Mammary epithelial cell (primary cell): ENCODE measurements at regions not wholly inside any gene's neighbourhood (a gene's known extent, or its start where the extent isn't known, plus 50 kb on each side); places are given as distances from the start of the nearest gene placed in this dataset.

Experiments used
- EZH2 ChIP-seq: IDR thresholded peaks from 2 replicates; pipeline ENCODE4 v1.6.1; 2012; ENCODE audit warnings: low read length, inconsistent platforms, borderline replicate concordance
- TF ChIP-seq, protein P1 (sequence below), 2 donors: IDR thresholded peaks in 1 of 2; conservative IDR thresholded peaks in 1 of 2; 2 replicates each; pipeline ENCODE4 v1.5.1; 2011 to 2012; ENCODE audit warnings: inconsistent platforms in 2 of 2, low read length in 2 of 2, mild to moderate bottlenecking in 2 of 2, control low read depth in 1 of 2, low read depth in 1 of 2; ENCODE audit not compliant: insufficient read depth in 1 of 2; ENCODE audit errors: extremely low read depth in 1 of 2

- TF ChIP-seq, protein P1, sequence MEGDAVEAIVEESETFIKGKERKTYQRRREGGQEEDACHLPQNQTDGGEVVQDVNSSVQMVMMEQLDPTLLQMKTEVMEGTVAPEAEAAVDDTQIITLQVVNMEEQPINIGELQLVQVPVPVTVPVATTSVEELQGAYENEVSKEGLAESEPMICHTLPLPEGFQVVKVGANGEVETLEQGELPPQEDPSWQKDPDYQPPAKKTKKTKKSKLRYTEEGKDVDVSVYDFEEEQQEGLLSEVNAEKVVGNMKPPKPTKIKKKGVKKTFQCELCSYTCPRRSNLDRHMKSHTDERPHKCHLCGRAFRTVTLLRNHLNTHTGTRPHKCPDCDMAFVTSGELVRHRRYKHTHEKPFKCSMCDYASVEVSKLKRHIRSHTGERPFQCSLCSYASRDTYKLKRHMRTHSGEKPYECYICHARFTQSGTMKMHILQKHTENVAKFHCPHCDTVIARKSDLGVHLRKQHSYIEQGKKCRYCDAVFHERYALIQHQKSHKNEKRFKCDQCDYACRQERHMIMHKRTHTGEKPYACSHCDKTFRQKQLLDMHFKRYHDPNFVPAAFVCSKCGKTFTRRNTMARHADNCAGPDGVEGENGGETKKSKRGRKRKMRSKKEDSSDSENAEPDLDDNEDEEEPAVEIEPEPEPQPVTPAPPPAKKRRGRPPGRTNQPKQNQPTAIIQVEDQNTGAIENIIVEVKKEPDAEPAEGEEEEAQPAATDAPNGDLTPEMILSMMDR (conservative IDR thresholded peaks at IDR 0.05 in 1 of 2, IDR thresholded peaks at IDR 0.05 in 1 of 2; ENCODE audit: extremely low read depth in 1 of 2, insufficient read depth in 1 of 2, low read depth in 1 of 2, low read length in 2 of 2), result no peak
- TF ChIP-seq EZH2, result no peak
These were observed 148.8 kb downstream of the VAPA start for GRCh38 chr18:10062302-10063300.
